ENCODE measurements at regions not wholly inside any gene's neighbourhood (a gene's known extent, or its start where the extent isn't known, plus 50 kb on each side); places are given as distances from the start of the nearest gene placed in this dataset.
"Not testable (repeated sequence)": the region's sequence is repeated elsewhere in the genome, so short reads cannot be mapped to it uniquely, and the experiment has no call there.

- POLR2A ChIA-PET: interaction anchor here (0.6 to 1.2 kb wide), 2 partner anchors 23 to 177 kb away, joined by 4 to 5 read pairs; no protein-coding TSS in a partner anchor
- not testable (repeated sequence) for DNase-seq; H3K27me3 Mint-ChIP-seq; H3K4me3 Mint-ChIP-seq; ATAC-seq (ENCODE audit: low read depth); H3K9me3 Mint-ChIP-seq
- CTCF ChIA-PET: interaction anchor here (0.7 kb wide), 1 partner anchor 11 kb away, joined by 3 read pairs; no protein-coding TSS in a partner anchor
- peaks cover 57% of the 10 kb centered on the region for H3K4me1 Mint-ChIP-seq
- H3K27ac Mint-ChIP-seq: peak overlapping the region; percentile 94
- peaks cover 73% of the 10 kb centered on the region for H3K36me3 Mint-ChIP-seq (ENCODE audit: low read depth)
- intact Hi-C loops (cut with micrococcal nuclease): loop anchor here (2.0 kb wide), 1 partner anchor 13 kb away; no protein-coding TSS in a partner anchor
These were observed 58.6 kb upstream of the CSNK1E start for GRCh38 chr22:38375784-38376183.

GRCh38 chr22:38375005-38375404 lies 57.8 kb upstream of the CSNK1E start:
- POLR2A ChIA-PET: interaction anchor here (0.6 to 1.9 kb wide), 2 partner anchors 21 to 176 kb away, joined by 4 to 7 read pairs; no protein-coding TSS in a partner anchor
- H3K27me3 Mint-ChIP-seq; DNase-seq; ATAC-seq (ENCODE audit: low read depth); CTCF ChIA-PET; H3K9me3 Mint-ChIP-seq: not testable (repeated sequence)
- Mint-ChIP-seq H3K27ac (peak overlapping the region; percentile 94), H3K36me3 (ENCODE audit: low read depth) (peaks cover 69% of the 10 kb centered on the region), H3K4me1 (peaks cover 57% of the 10 kb centered on the region), H3K4me3 (peak overlapping the region; percentile 35)
- intact Hi-C loops (cut with micrococcal nuclease): loop anchor here (2.0 kb wide), 1 partner anchor 14 kb away; no protein-coding TSS in a partner anchor

GRCh38 chr22:38374433-38374831 lies 57.2 kb upstream of the CSNK1E start:
- intact Hi-C loops (cut with micrococcal nuclease): loop anchor here (1.0 to 2.0 kb wide), 2 partner anchors 14 to 24 kb away; no protein-coding TSS in a partner anchor
- ATAC-seq (ENCODE audit: low read depth); H3K27me3 Mint-ChIP-seq; H3K9me3 Mint-ChIP-seq; CTCF ChIA-PET; DNase-seq: not testable (repeated sequence)
- H3K4me1 Mint-ChIP-seq: peaks cover 60% of the 10 kb centered on the region
- peak overlapping the region; percentile 66 for H3K4me3 Mint-ChIP-seq
- H3K36me3 Mint-ChIP-seq (ENCODE audit: low read depth): peaks cover 67% of the 10 kb centered on the region
- peak overlapping the region; percentile 94 for H3K27ac Mint-ChIP-seq
- POLR2A ChIA-PET: interaction anchor here (0.6 to 1.9 kb wide), 5 partner anchors 21 to 192 kb away, joined by 3 to 11 read pairs (median 5); no protein-coding TSS in a partner anchor

GRCh38 chr22:38373783-38374432 lies 56.7 kb upstream of the CSNK1E start:
- H3K9me3 Mint-ChIP-seq, CTCF ChIA-PET, H3K27me3 Mint-ChIP-seq: not testable (repeated sequence)
- POLR2A ChIA-PET: interaction anchor here (0.6 to 1.9 kb wide), 5 partner anchors 22 to 192 kb away, joined by 3 to 11 read pairs (median 5); no protein-coding TSS in a partner anchor
- peaks cover 70% of the 10 kb centered on the region for H3K36me3 Mint-ChIP-seq (ENCODE audit: low read depth)
- peak; percentile 42 for DNase-seq
- ATAC-seq (ENCODE audit: low read depth): peak; percentile 85
- intact Hi-C loops (cut with micrococcal nuclease): loop anchor here (1.0 to 2.0 kb wide), 2 partner anchors 15 to 24 kb away; no protein-coding TSS in a partner anchor
- peaks cover 64% of the 10 kb centered on the region for H3K4me1 Mint-ChIP-seq
- peak overlapping the region; percentile 66 for H3K4me3 Mint-ChIP-seq
- H3K27ac Mint-ChIP-seq: peak overlapping the region; percentile 94

GRCh38 chr22:38372665-38373064 lies 55.4 kb upstream of the CSNK1E start:
- CTCF ChIA-PET; intact Hi-C loops (cut with micrococcal nuclease); H3K27me3 Mint-ChIP-seq; H3K9me3 Mint-ChIP-seq; ATAC-seq (ENCODE audit: low read depth); POLR2A ChIA-PET; DNase-seq: not testable (repeated sequence)
- Mint-ChIP-seq H3K4me1 (peaks cover 68% of the 10 kb centered on the region), H3K27ac (peak overlapping the region; percentile 94), H3K36me3 (ENCODE audit: low read depth) (peaks cover 61% of the 10 kb centered on the region), H3K4me3 (peak overlapping the region; percentile 15)

GRCh38 chr22:38370490-38370889 lies 53.3 kb upstream of the CSNK1E start:
- Mint-ChIP-seq H3K36me3 (ENCODE audit: low read depth) (peaks cover 63% of the 10 kb centered on the region), H3K4me1 (peaks cover 61% of the 10 kb centered on the region), H3K27ac (peak overlapping the region; percentile 71)
- DNase-seq; intact Hi-C loops (cut with micrococcal nuclease); ATAC-seq (ENCODE audit: low read depth); H3K4me3 Mint-ChIP-seq; CTCF ChIA-PET; H3K27me3 Mint-ChIP-seq; H3K9me3 Mint-ChIP-seq: not testable (repeated sequence)
- POLR2A ChIA-PET: interaction anchor here (0.7 kb wide), 1 partner anchor 884 kb away, joined by 3 read pairs; no protein-coding TSS in a partner anchor

GRCh38 chr22:38369132-38369531 lies 51.9 kb upstream of the CSNK1E start:
- CTCF ChIA-PET; H3K9me3 Mint-ChIP-seq; intact Hi-C loops (cut with micrococcal nuclease); H3K27me3 Mint-ChIP-seq; ATAC-seq (ENCODE audit: low read depth); H3K4me3 Mint-ChIP-seq; DNase-seq: not testable (repeated sequence)
- Mint-ChIP-seq H3K36me3 (ENCODE audit: low read depth) (peaks cover 65% of the 10 kb centered on the region), H3K4me1 (peaks cover 58% of the 10 kb centered on the region), H3K27ac (peak overlapping the region; percentile 69)
- POLR2A ChIA-PET: interaction anchor here (1.5 kb wide), 1 partner anchor 29 kb away, joined by 6 read pairs; no protein-coding TSS in a partner anchor

All from activated B cell treated with CpG ODN at 0.5 μM for 24 hours (primary cell).